Activated CD8-positive, alpha-beta memory T cell treated with anti-CD3 and anti-CD28 coated beads for 1 hour (primary cell): ENCODE measurements at regions not wholly inside any gene's neighbourhood (a gene's known extent, or its start where the extent isn't known, plus 50 kb on each side); places are given as distances from the start of the nearest gene placed in this dataset.

Experiments
- DNase-seq, 2 donors: peaks; one replicate each; pipeline ENCODE4 v3.0.0-alpha.2; 2020; ENCODE audit warnings: low read depth in 1 of 2; ENCODE audit errors: extremely low read depth in 1 of 2

DNA sequence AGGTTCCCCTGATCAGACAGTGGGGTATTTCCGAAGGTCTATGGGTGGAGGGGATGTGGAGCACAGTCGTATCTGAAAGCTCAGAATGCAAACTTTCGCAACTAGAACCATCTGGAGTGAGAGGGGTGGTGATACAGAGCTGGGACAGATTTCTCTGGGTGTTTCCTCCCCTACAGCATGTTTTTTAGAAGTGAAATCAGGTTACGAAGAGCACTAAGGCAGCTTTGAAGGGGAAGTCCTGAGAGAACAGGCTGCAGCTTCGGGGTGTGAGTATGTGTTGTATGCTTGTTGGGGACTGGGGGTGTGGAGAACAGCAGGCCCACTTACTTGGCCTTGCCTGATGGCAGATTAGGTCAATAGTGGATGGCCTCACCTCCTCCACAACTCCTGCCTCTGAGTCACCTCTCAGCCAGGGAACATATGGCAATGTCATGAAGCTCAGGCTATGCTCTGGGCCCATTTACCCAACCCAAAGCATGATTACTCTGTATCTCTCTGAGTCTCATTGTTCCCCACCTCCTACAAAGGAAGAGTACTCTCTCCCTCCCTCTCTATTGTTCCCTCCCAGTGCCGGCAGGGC is 107.2 kb upstream of the RASGRP1 start:
- DNase-seq = no peak

DNA sequence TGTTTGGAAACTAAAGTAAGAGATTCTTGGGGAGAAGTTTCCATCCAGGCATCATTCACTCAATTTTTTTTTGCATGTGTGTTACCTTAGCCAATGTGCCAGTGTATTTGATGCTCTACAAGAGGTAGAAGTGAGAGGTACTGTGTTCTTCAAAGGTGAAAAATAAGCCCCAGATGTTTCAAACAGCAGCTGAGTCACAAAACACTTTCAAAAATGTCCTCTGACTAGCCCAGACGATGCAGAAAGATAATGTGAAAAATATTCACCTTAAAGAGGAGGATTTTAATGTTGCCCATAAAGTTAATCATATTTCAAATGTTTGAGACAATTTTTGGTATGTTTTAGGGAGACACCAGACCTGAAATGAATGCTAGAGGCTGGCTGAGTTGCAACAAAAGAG is 107.7 kb upstream of the RASGRP1 start:
- no peak for DNase-seq

DNA sequence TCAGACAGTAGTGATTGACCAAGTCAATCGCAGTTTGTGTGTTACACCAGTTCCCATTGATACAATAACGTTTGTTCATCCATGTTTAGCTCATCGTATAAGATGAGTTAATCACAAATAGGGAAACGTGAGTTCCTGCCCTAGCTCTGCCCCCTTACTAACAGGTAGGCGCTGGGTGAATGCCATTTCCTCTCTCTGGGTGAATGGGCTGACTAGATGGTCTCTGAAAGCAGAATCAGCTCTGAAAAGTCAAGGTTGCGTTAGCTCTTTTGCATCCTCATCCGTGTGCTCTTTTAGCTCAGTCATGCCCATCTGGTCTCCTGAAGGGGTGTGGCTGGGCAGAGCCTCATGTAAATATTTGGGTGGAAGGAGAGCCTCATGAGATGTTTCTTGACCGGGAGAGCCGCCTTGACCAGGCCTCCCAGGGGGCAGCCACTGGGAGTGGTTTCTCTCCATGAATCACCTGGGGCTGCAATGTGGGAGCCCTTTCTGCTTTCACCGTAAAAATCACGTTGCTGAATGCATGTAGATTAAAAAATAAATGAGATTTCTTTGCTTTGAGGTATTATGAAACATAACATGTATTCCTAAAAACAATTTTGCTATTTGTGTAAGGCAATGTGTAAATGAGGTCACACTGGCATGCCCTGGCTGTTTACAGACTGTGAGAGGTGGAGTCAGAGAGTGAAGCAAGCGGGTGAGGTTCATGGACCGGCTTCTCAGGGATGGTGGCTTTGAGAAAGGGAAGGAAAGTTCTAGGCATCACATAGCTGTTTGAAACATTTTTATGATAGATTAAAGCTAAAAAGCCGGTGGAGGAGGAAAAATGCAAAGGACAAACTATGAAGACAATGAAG is 108.4 kb upstream of the RASGRP1 start:
- no peak for DNase-seq

DNA sequence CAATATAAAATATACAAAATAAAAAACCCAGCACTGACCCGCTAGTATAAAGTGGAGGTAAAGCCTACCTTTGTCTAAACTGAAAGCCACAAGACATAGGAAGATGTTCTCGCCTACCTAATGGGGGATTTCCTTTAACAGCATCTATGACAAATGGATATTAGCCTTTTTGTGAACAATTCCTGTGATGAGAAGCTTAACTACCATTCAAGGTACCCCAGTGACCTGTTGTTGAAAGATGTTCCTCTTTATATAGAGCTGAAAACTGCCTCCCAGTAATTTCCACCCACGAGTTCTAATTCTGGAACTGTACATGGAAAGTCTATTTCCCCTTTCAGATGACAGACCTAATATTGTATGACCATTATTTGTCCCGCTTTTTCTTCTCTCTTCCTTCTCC is 109.8 kb upstream of the RASGRP1 start:
- no peak for DNase-seq

- no peak for DNase-seq
These were observed 113.7 kb upstream of the RASGRP1 start for GRCh38 chr15:38678281-38678680.

DNA sequence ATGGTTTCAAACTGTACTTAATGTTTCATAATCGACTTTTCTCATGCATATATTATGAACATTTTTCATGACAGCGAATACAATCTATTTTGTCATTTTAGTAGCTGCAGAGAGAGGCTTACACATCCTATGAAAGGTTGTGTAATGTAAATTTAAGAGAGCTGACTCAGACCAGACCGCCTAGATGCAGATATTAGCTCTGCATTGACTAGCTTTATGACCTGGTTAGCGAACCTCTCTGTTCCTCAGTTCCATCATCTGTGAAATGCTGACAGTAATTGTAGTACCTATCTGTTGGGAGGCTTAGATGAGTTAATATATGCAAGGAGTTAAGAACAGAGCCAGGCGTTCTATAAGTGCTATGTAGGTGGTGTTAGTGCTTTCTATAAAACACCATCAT is 116.2 kb upstream of the RASGRP1 start:
- DNase-seq = no peak

- DNase-seq = no peak
These were observed 117.7 kb upstream of the RASGRP1 start for GRCh38 chr15:38682363-38682762.

GRCh38 chr15:38682861-38683260 is 118.2 kb upstream of the RASGRP1 start:
- DNase-seq = no peak

GRCh38 chr15:38683382-38684242 is 119.0 kb upstream of the RASGRP1 start:
- DNase-seq = peak; percentile 53 to 54

DNA sequence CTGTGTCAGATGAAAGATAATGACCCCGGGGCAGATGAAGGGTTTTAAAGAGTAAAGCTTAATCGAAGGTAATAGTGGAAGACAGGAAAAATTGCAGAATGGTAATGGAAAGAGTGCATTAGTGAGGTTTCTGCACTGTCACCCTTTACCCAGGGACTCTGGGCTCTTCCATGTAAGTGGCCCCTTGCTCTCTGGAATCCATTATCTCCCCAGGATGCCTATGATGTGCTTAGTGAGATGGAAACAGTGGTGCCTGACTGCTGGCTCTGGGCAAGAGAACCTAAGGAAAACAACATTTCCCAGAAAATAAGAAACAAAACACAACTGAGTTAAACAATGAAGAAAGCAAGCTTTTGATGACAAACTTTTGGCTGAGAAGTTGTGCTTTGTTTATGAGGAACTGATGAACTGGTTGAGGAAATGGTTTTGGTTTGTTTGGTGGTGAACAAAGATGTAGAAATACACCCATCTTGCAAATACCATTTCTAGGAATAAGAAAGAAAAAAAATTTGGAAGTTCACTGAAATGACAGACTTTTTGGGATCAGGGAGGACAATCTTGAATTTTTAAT is 119.9 kb upstream of the RASGRP1 start:
- DNase-seq = no peak

DNA sequence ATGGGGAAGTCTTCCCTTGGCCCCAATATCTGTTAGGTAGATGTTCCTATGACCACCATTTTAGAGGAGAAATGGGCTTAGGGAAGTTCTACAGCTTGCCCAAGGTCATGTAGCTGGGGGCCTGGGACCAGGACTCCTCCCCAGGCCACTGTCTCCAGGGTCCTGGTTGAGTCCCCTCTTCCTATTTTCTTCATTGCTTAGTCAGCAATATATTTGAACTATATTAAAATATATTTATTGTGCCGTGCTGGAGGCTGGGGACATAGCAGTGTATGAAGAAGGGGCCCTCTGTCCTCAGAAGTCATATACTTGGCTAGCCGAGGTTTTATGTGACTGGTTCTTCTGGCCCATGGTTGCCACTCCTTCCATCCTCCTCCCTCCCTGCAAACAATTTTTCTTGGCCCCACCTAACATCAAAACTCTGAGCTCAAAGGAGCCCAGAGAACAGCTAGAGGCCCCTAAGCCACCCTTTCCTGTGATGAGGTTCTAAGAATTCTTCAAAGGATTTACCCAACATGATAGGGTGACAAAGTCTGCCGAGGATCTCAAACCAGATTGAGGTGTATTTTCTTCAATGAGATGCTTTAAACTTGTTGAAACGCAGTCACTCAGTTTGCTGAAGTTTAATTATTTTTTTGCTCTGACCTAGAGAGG is 121.2 kb upstream of the RASGRP1 start:
- DNase-seq = peak in 1 of 2 donors; percentile 21

GRCh38 chr15:38687340-38687739 is 122.7 kb upstream of the RASGRP1 start:
- DNase-seq = no peak

GRCh38 chr15:38687775-38688495 is 123.3 kb upstream of the RASGRP1 start:
- no peak for DNase-seq

GRCh38 chr15:38688761-38689160 is 124.1 kb upstream of the RASGRP1 start:
- DNase-seq = no peak

DNA sequence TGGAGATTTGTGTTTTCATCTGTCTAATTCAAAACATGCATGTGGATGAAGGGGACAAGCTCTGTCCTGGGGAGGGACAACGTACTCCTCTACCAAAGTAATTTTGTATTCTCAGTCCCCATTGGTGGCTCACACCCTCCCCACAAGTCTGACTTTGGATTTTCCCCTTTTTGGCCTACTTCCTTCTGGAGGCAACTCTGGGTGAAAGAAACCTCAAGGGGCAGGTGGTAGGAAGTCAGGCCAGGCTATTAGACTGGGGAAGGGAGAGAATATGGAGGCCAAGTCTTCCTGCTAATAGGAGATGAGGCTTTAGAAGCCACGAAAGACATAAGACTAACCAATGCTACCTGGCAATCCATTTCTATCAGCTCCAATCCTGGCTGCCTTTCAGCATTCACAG is 124.9 kb upstream of the RASGRP1 start:
- no peak for DNase-seq

DNA sequence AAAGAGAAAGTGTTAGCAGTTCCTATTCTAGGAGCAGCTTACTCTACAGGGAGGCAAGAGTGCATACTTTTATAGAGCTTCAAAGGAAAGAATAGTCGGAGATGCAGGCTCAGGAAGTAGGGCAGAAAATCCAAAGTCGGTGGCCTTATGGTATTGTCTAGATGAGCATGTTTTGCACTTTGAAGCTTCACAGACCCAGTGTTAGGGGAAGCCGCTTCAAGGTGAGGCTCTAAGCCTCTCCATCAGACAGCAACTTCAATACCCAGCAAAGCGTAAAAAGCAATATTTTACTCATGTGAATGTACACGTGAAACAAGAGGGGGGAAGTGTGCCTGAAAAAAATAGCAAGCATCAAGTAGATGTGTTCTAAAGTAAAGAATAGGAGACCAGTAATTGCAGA is 125.6 kb upstream of the RASGRP1 start:
- no peak for DNase-seq

DNA sequence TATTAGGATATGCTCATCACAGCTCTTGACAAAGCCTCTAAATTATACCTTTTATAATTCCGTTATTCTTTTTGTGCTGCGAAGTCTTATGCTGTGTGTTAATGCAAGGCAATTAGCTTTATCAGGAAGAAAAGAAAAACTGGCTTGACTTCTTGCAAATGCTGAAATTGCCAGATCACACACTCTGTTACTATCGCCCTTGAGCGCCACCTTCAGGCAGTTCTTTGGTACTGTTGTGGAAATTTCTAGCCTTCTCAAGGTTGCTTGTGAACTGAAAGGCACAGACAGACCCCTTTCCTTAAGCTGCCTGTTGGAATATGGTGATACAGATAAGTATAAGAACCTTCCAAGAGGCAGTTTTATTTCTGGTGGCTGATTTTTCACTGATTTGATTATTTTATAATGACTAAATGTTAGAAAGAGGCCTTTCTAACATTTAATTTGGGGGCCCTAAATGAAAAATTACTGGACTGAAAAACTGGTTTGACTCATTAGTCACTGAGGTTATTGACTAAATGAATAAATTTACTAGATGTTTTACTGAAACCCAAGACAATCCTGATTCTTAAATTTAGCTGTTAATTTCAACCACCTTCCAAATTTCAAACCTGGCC is 126.2 kb upstream of the RASGRP1 start:
- DNase-seq = peak; percentile 51 to 66

- no peak for DNase-seq
These were observed 126.8 kb upstream of the RASGRP1 start for GRCh38 chr15:38691377-38691776.

GRCh38 chr15:38691965-38692788 is 127.6 kb upstream of the RASGRP1 start:
- no peak for DNase-seq
